ENCODE measurements at regions not wholly inside any gene's neighbourhood (a gene's known extent, or its start where the extent isn't known, plus 50 kb on each side); places are given as distances from the start of the nearest gene placed in this dataset.
"Not testable (repeated sequence)": the region's sequence is repeated elsewhere in the genome, so short reads cannot be mapped to it uniquely, and the experiment has no call there.

DNA sequence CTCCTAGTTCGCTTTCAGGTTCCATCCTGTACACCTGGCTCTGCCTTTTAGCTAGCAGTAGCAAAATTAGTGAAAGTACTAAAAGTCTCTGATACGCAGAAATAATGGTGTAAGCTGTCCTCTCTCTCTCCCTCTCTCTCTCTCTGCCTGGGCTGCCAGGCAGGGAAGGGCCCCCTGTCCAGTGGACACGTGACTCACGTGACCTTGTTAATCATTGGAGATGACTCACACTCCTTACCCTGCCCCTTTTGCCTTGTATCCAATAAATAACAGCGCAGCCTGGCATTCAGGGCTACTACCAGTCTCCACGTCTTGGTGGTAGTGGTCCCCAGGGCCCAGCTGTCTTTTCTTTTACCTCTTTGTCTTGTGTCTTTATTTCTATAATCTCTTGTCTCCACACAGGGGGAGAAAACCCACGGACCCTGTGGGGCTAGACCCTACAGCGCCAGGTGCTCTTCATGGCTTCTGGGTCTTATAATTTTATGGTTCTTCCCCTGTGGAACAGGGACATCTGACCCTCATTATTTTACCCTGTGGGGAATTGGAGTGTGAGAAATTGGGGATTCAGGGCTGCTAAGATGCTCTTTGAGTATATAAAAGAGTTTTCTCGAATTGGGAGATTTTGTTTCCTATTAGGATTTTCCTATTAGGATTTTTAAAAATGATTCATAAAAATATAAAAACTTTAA lies 1348.2 kb downstream of the GATA3 start:
- H2AK9ac ChIP-seq (replicated peaks; ENCODE audit: low read depth, low read length, poor library complexity); dilution Hi-C loops (cut with HindIII; ENCODE audit: low sequenced_read_pairs, unreplicated experiment); H3K79me1 ChIP-seq (ENCODE audit: low read depth in 1 of 2, low read length in 2 of 2); H2BK120ac ChIP-seq (ENCODE audit: low read depth, low read length); CTCF ChIA-PET; H3K4me2 ChIP-seq (ENCODE audit: low read depth, low read length); ATAC-seq (ENCODE audit: low read depth); POLR2A ChIA-PET (ENCODE audit: unreplicated experiment); H2BK20ac ChIP-seq (ENCODE audit: low read depth, low read length); H4K5ac ChIP-seq (ENCODE audit: low read depth, low read length); H3K4me1 ChIP-seq (ENCODE audit: control insufficient read depth, insufficient read depth, low read length); H3K4me3 ChIP-seq (ENCODE audit: insufficient read depth, low read depth, low read length); H4K91ac ChIP-seq (ENCODE audit: insufficient read depth, low read depth, low read length); H3K9ac ChIP-seq (ENCODE audit: low read depth, low read length); H3K56ac ChIP-seq (ENCODE audit: extremely low read depth, insufficient read depth, low read length); in situ Hi-C loops (cut with MboI; ENCODE audit: low sequenced_read_pairs); H2AFZ ChIP-seq (replicated peaks; ENCODE audit: low read length, poor library complexity); H3K27me3 ChIP-seq (ENCODE audit: control insufficient read depth, insufficient read depth, low read length); H3K9me1 ChIP-seq (ENCODE audit: insufficient read depth, low read length); H2BK15ac ChIP-seq (ENCODE audit: low read depth, low read length); H3K4ac ChIP-seq (ENCODE audit: low read depth, low read length); H3K14ac ChIP-seq (replicated peaks; ENCODE audit: low read depth, low read length); intact Hi-C loops (cut with micrococcal nuclease); H3K23ac ChIP-seq (ENCODE audit: low read depth, low read length); H3K9me3 ChIP-seq (ENCODE audit: control insufficient read depth, insufficient read depth, low read length); H3K18ac ChIP-seq (ENCODE audit: low read depth, low read length); H4K8ac ChIP-seq (ENCODE audit: low read depth in 2 of 2, low read length in 2 of 2); H2BK5ac ChIP-seq (ENCODE audit: low read depth, low read length, poor library complexity, severe bottlenecking); H3K36me3 ChIP-seq (ENCODE audit: control insufficient read depth, insufficient read depth, low read length); BruUV-seq (replicated peaks); H3K27ac ChIP-seq (ENCODE audit: insufficient read depth, low read length); H2AK5ac ChIP-seq (ENCODE audit: low read depth, low read length); H4K20me1 ChIP-seq (ENCODE audit: insufficient read depth, low read length); DNase-seq: not testable (repeated sequence)
- WGBS, 2 experiments (ENCODE audit: extremely low coverage in 2 of 2, insufficient read length in 1 of 2): 80% methylated on average over 1 of the region's 9 CpGs; no CpG with 5 or more reads in 1 of the 2 experiments

- H3K4me2 ChIP-seq (ENCODE audit: low read depth, low read length); CTCF ChIA-PET: not testable (repeated sequence)
These were observed 1352.7 kb downstream of the GATA3 start for GRCh38 chr10:9407201-9407600.

More at GRCh38 chr10:9407201-9407600, 1352.7 kb downstream of the GATA3 start:
- H3K18ac ChIP-seq (ENCODE audit: low read depth, low read length); DNase-seq; H3K79me1 ChIP-seq (ENCODE audit: low read depth in 1 of 2, low read length in 2 of 2); H2AFZ ChIP-seq (replicated peaks; ENCODE audit: low read length, poor library complexity); dilution Hi-C loops (cut with HindIII; ENCODE audit: low sequenced_read_pairs, unreplicated experiment); H2AK9ac ChIP-seq (replicated peaks; ENCODE audit: low read depth, low read length, poor library complexity); POLR2A ChIA-PET (ENCODE audit: unreplicated experiment); H4K8ac ChIP-seq (ENCODE audit: low read depth in 2 of 2, low read length in 2 of 2); in situ Hi-C loops (cut with MboI; ENCODE audit: low sequenced_read_pairs); ATAC-seq (ENCODE audit: low read depth); H2BK5ac ChIP-seq (ENCODE audit: low read depth, low read length, poor library complexity, severe bottlenecking); H3K14ac ChIP-seq (replicated peaks; ENCODE audit: low read depth, low read length); H3K23ac ChIP-seq (ENCODE audit: low read depth, low read length); H3K9me3 ChIP-seq (ENCODE audit: control insufficient read depth, insufficient read depth, low read length); H3K36me3 ChIP-seq (ENCODE audit: control insufficient read depth, insufficient read depth, low read length); H3K27me3 ChIP-seq (ENCODE audit: control insufficient read depth, insufficient read depth, low read length); H2BK120ac ChIP-seq (ENCODE audit: low read depth, low read length); BruUV-seq (replicated peaks); H2AK5ac ChIP-seq (ENCODE audit: low read depth, low read length); H3K4me1 ChIP-seq (ENCODE audit: control insufficient read depth, insufficient read depth, low read length); H2BK20ac ChIP-seq (ENCODE audit: low read depth, low read length); H3K9me1 ChIP-seq (ENCODE audit: insufficient read depth, low read length); H3K27ac ChIP-seq (ENCODE audit: insufficient read depth, low read length); H3K4ac ChIP-seq (ENCODE audit: low read depth, low read length); H4K91ac ChIP-seq (ENCODE audit: insufficient read depth, low read depth, low read length); H4K5ac ChIP-seq (ENCODE audit: low read depth, low read length); H3K4me3 ChIP-seq (ENCODE audit: insufficient read depth, low read depth, low read length); intact Hi-C loops (cut with micrococcal nuclease); H3K56ac ChIP-seq (ENCODE audit: extremely low read depth, insufficient read depth, low read length); H2BK15ac ChIP-seq (ENCODE audit: low read depth, low read length); H4K20me1 ChIP-seq (ENCODE audit: insufficient read depth, low read length); H3K9ac ChIP-seq (ENCODE audit: low read depth, low read length): not testable (repeated sequence)
- 73% methylated on average over 7 of the region's 29 CpGs; no CpG with 5 or more reads in 1 of the 2 experiments for WGBS, 2 experiments (ENCODE audit: extremely low coverage in 2 of 2, insufficient read length in 1 of 2)

Measured in IMR-90 (cell line).